NCI-H2171 (cell line): ENCODE measurements at regions not wholly inside any gene's neighbourhood (a gene's known extent, or its start where the extent isn't known, plus 50 kb on each side); places are given as distances from the start of the nearest gene placed in this dataset.
A peak's percentile ranks its signal among the peaks of the same experiment; 100 is the strongest.
"Not testable (repeated sequence)": the region's sequence is repeated elsewhere in the genome, so short reads cannot be mapped to it uniquely, and the experiment has no call there.

Experiments
- DNase-seq: peaks from one replicate; lab custom pipeline; 2025; lab: John Stamatoyannopoulos, UW

DNA sequence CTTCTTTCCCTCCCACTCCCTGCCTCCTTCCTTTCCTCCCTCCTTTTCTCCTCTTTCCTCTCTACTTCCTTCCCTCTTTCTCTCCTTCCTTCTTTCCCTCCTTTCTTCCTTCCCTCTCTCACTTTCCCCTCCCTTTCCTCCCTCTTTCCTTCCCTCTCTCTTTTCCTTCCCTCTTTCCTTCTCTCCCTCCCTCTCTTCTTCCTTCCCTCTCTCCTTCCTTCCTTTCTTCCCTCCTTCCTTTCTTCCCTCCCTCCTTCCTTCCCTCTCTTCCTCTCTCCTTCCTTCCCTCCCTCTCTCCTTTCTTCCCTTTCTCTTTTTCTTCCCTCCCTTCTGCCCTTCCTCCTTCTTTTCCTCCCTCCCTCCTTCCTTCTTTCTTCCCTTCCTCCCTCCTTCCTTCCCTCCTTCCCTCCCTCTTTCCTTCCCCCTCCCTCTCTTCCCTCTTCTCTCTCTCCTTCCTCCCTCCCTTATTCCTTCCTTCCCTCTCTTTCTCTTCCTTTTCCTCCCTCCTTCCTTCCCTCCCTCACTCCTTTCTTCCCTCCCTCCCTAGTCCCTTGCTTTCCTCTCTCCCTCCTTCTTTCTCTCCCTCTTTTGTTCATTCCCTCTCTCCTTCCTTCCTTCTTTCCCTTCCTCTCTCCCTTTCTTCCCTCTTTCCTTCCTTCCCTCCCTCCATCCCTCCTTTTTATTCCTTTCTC, 443.9 kb downstream of the ZNF536 start:
- no peak for DNase-seq

- DNase-seq = no peak
These were observed 440.0 kb downstream of the ZNF536 start for GRCh38 chr19:30812099-30812678.

GRCh38 chr19:30811397-30812098, 439.4 kb downstream of the ZNF536 start:
- no peak for DNase-seq

- DNase-seq = no peak
These were observed 438.5 kb downstream of the ZNF536 start for GRCh38 chr19:30810726-30811125.

- no peak for DNase-seq
These were observed 435.1 kb downstream of the ZNF536 start for GRCh38 chr19:30807278-30807677.

- DNase-seq = no peak
These were observed 434.1 kb downstream of the ZNF536 start for GRCh38 chr19:30806311-30806710.

- DNase-seq = no peak
These were observed 432.6 kb downstream of the ZNF536 start for GRCh38 chr19:30804751-30805150.

- not testable (repeated sequence) for DNase-seq
These were observed 432.1 kb downstream of the ZNF536 start for GRCh38 chr19:30804333-30804732.

- no peak for DNase-seq
These were observed 430.3 kb downstream of the ZNF536 start for GRCh38 chr19:30802424-30803013.

- DNase-seq = peak; percentile 15
These were observed 427.9 kb downstream of the ZNF536 start for GRCh38 chr19:30799865-30800755.

DNA sequence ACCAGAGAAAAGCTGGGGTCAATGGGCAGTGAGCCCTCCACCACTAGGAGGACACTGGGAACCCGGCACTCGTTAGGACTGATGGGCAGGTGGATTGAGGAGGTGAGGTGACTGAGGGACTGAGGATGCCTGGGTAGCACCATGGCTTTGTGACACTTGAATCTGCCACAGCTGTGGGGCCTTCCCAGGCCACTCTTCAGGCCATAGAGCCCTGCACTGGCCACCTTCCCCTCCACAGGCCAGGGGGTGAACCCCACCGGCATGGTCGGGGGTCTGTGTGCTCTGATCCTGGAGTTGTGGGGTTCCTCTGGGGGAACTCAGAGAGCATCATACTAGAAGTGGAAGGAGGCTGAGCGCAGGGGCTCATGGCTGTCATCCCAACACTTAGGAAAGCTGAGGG, 423.5 kb downstream of the ZNF536 start:
- DNase-seq = no peak

DNA sequence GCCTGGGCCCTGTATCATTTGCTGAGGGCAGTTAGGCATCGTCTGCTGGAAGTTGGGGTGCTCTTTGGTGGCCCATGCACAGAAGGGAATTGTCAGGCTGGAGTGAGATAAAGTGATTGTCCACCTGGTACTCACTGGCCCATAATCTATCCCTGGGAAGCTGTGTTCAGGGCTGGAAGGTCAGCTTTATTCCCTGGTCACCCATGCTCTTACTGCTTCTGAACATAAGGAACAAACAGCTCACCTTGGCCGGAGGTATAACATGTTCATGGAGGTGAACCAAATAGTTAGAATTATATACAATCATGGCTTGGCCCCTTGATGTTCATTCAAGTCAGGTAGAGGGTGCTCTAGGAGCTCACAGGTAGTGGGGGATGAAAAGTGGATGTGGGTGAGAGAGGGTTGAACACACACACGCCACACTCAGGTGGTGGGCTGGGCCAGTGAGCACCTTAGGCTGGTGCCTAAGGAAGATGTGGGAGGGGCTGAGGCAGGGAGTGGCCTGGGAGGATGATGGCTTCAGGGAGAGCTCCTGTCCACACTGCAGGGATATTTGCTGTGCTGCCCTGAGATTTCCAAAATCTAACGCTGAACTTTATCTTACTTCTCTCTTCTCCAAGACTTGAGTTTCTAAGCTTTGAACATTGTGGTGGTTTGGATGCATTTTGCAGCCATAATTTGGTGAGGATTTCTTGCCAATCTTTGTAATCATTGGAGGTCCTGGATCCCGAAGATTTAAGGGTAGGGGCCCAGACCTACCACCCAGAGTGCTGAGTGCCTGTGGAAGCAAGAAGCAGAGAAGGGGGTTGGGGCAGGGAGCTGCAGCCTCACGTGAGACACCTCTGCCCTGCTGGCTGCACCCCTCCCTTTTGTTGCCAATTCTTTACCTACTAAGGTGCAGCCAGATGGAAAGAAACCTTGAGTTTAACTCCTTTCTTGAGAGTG, 420.6 kb downstream of the ZNF536 start:
- DNase-seq = no peak

GRCh38 chr19:30791088-30791487, 418.9 kb downstream of the ZNF536 start:
- DNase-seq = no peak

DNA sequence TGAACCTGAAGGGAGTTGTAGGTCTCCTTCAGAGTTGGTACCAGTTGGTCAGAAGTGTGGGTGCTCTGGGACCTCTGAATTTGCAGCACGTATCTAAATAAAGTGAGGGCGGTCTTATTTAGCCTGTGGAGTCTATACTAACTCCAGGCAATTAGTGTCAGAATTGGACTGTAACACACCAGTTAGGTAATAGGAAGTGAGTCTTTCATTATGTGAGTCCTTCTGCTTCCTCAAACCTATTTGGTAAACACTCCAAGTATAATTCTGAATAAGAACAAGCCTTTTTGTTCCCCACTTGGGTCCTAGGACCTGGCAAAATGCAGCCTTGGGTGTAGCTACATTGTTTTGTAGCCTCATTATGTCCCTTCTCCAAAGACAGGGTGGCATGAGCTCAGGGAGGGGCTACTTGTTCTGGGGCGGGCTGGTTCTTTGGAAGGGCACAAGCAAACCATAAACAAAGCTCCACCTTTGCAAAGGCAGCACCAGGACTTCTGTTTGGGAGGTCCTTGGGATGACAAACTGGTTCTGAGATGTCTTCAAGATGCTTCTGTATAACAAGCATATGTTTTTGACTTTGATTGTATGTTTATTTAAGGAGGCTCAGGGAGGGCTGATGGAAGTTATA, 418.0 kb downstream of the ZNF536 start:
- DNase-seq = no peak

DNA sequence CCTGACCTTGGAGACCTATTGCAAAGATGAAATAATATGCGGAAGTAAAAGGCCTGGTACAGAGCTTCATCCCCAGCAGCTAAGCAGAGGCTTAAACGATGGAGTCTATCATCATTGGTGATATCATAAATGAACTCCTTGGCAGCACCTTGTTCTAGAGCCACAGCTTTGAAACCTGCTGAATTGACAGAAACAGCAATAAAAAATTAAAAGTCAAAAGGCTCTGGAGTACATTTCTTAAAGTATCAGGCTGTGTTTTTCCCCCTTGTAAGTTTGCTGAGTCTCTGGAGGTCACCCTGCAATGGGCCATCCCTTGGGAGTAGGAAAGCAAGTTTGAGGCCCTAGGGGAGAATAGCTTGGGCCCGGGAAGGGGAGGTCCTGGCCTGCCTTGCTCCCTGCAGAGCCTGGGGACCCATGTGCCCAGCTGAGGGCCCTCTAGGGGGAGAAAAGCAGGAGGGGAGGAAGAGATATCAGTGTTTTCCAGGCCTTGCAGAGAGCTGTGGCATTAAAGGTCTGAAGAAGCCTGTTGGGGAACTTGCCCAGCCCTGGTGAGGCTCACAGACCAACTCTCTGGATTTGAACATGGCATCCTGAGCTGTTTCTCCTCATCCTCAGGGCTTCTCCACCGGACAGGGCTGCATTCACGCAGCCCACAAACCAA, 416.1 kb downstream of the ZNF536 start:
- no peak for DNase-seq

GRCh38 chr19:30785458-30786137, 413.4 kb downstream of the ZNF536 start:
- DNase-seq = no peak

DNA sequence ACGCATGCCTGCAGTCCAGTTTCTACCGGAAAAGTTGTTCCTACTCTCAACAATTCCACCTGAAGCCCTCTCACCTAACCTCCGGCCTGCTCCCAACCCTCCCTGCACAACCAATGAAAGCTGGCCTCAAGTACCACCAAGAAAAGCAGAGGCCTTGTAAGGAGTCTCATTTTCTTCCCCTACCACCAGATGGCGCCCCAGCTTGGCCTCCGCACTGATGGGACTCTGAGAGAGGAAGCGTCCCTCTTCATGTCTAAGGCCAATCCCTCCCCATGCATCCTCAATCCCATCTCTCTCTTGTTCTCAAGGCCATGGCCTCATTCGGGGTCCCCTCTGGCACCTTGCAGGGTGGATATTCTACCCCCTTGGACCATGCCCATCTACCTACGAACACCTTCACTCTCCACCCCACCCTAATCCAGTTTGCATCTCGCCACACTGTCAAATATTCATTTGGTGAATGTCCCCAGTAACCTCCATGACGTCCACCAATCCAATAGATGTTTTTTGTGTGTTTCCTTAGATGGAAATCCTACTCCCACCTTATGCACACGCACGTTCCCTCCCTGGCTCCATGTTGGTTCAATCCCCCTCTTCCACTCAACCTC, 412.8 kb downstream of the ZNF536 start:
- no peak for DNase-seq

GRCh38 chr19:30783936-30784335, 411.8 kb downstream of the ZNF536 start:
- no peak for DNase-seq

DNA sequence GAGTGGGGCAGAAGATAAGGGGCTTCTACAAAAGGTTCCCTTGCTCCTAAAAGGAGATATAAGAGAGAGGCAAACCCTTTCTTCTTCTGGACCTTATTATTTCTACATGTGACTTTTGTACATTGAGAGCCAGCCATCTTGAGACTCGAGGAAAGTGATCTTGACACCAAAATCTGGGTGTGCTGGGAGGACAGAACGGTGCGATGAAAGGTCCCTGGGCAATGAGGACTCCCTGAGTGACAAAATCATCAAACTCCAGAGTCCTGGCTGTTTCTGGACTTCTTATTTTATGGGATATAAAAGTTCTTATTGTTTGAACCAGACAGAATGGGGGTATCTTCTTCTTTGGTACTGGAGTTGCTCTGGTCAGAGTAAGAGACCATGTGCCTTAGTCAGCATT, 411.0 kb downstream of the ZNF536 start:
- DNase-seq = no peak
